OCI-LY3 (cell line): ENCODE measurements at regions not wholly inside any gene's neighbourhood (a gene's known extent, or its start where the extent isn't known, plus 50 kb on each side); places are given as distances from the start of the nearest gene placed in this dataset.

Experiments
- H2AFZ ChIP-seq: fragments of 200-600, 300-600 bp; shearing (Covaris generic); 2 replicates; pipeline ENCODE4 v1.6.0; 2014; ENCODE audit warnings: antibody characterized with exemption, low read depth, low read length
- H3K27ac ChIP-seq: fragments of 200-600, 300-600 bp; sonication (generic); 2 replicates; pipeline ENCODE4 v1.5.1; 2014; ENCODE audit warnings: mild to moderate bottlenecking, low read length, moderate library complexity, mixed read lengths
- H3K27me3 ChIP-seq: fragments of 200-600, 300-600 bp; sonication (generic); 2 replicates; pipeline ENCODE4 v1.6.1; 2014; ENCODE audit warnings: low read depth, low read length, mixed read lengths
- H3K36me3 ChIP-seq: fragments of 200-600, 300-600 bp; sonication (generic); replicated peaks from 2 replicates; pipeline ENCODE3; 2014; ENCODE audit warnings: low read depth, low read length, mixed read lengths
- H3K4me1 ChIP-seq: fragments of 300-600, 200-600 bp; sonication (generic); 2 replicates; pipeline ENCODE4 v1.6.1; 2014; ENCODE audit warnings: low read length, mixed read lengths
- H3K4me2 ChIP-seq: fragments of 200-600, 300-600 bp; sonication (generic); 2 replicates; pipeline ENCODE4 v1.6.1; 2014; ENCODE audit warnings: low read length, mixed read lengths
- H3K4me3 ChIP-seq: fragments of 300-600, 200-600 bp; sonication (generic); 2 replicates; pipeline ENCODE4 v1.5.1; 2014; ENCODE audit warnings: antibody characterized with exemption, mild to moderate bottlenecking, low read length, moderate library complexity
- H3K79me2 ChIP-seq: fragments of 300-600, 200-600 bp; shearing (Covaris generic); 2 replicates; pipeline ENCODE4 v1.6.1; 2014; ENCODE audit warnings: mild to moderate bottlenecking, low read length, mixed read lengths
- H3K9ac ChIP-seq: fragments of 300-600, 200-600 bp; shearing (Covaris generic); 2 replicates; pipeline ENCODE4 v1.6.0; 2014; ENCODE audit warnings: mild to moderate bottlenecking, low read length, moderate library complexity
- H3K9me3 ChIP-seq: fragments of 200-600, 300-600 bp; shearing (Covaris generic); 2 replicates; pipeline ENCODE4 v1.6.1; 2014; ENCODE audit warnings: low read length, mixed read lengths; ENCODE audit not compliant: insufficient read depth
- H4K20me1 ChIP-seq: fragments of 200-600, 300-600 bp; sonication (generic); 2 replicates; pipeline ENCODE4 v1.6.1; 2016; ENCODE audit warnings: low read length, mixed read lengths; ENCODE audit not compliant: insufficient read depth
- CTCF ChIP-seq: fragments of 200-600, 300-600 bp; sonication (generic); IDR thresholded peaks from 2 replicates; pipeline ENCODE4 v1.5.1; 2014; ENCODE audit warnings: antibody characterized with exemption, low read length, low read depth
- EZH2phosphoT487 ChIP-seq: fragments of 200-600 bp; shearing (Covaris generic); IDR thresholded peaks from 2 replicates; pipeline ENCODE4 v1.6.1; 2018; ENCODE audit warnings: antibody characterized with exemption, mixed run types, low read depth

GRCh38 chr16:76818606-76819181 lies 372.3 kb upstream of the MON1B start:
- Histone ChIP-seq H3K4me2 (no peak overlapping the region), H2AFZ (no peak overlapping the region), H3K27me3 (0 out of 2 replicates have a peak, but pooled peaks cover 8% of the 10 kb centered on the region), H3K4me1 (peaks cover 44% of the 10 kb centered on the region), H3K4me3 (no peak overlapping the region), H4K20me1 (peaks cover 35% of the 10 kb centered on the region), H3K27ac (no peak overlapping the region), H3K9me3 (no peaks in the 10 kb centered on the region), H3K9ac (no peak overlapping the region), H3K79me2 (no peaks in the 10 kb centered on the region), H3K36me3 (peaks cover 4% of the 10 kb centered on the region)
- no peak for TF ChIP-seq CTCF
- TF ChIP-seq EZH2phosphoT487 = no peak

- TF ChIP-seq CTCF (no peak), EZH2phosphoT487 (no peak)
- Histone ChIP-seq H4K20me1 (peaks cover 35% of the 10 kb centered on the region), H3K27me3 (0 out of 2 replicates have a peak, but pooled peaks cover 8% of the 10 kb centered on the region), H3K4me1 (peaks cover 44% of the 10 kb centered on the region), H3K27ac (no peak overlapping the region), H3K36me3 (peaks cover 4% of the 10 kb centered on the region), H3K79me2 (no peaks in the 10 kb centered on the region), H3K9me3 (no peaks in the 10 kb centered on the region), H2AFZ (no peak overlapping the region), H3K4me3 (no peak overlapping the region), H3K9ac (no peak overlapping the region), H3K4me2 (no peak overlapping the region)
These were observed 371.6 kb upstream of the MON1B start for GRCh38 chr16:76819226-76819916.

- TF ChIP-seq EZH2phosphoT487 (no peak), CTCF (no peak)
- H3K27ac ChIP-seq = no peak overlapping the region
These were observed 366.8 kb upstream of the MON1B start for GRCh38 chr16:76824221-76824620.

GRCh38 chr16:76824791-76825190 lies 366.2 kb upstream of the MON1B start:
- no peak overlapping the region for H3K9ac ChIP-seq
- no peaks in the 10 kb centered on the region for H3K9me3 ChIP-seq
- H3K27ac ChIP-seq = no peak overlapping the region
- H3K4me3 ChIP-seq = no peak overlapping the region
- no peak for TF ChIP-seq EZH2phosphoT487
- no peak for TF ChIP-seq CTCF
- H4K20me1 ChIP-seq = peaks cover 18% of the 10 kb centered on the region; the same call in 1 of the 2 replicates
- no peak overlapping the region for H3K4me2 ChIP-seq
- H2AFZ ChIP-seq = no peak overlapping the region
- H3K36me3 ChIP-seq = peaks cover 4% of the 10 kb centered on the region
- H3K4me1 ChIP-seq = peaks cover 17% of the 10 kb centered on the region
- no peaks in the 10 kb centered on the region for H3K27me3 ChIP-seq
- no peaks in the 10 kb centered on the region for H3K79me2 ChIP-seq

More at GRCh38 chr16:76824221-76824620, 366.8 kb upstream of the MON1B start:
- Histone ChIP-seq H3K9ac (no peak overlapping the region), H2AFZ (no peak overlapping the region), H3K4me1 (peaks cover 17% of the 10 kb centered on the region), H4K20me1 (peaks cover 18% of the 10 kb centered on the region; the same call in 1 of the 2 replicates), H3K36me3 (peaks cover 4% of the 10 kb centered on the region), H3K9me3 (no peaks in the 10 kb centered on the region), H3K27me3 (no peaks in the 10 kb centered on the region), H3K79me2 (no peaks in the 10 kb centered on the region), H3K4me2 (no peak overlapping the region), H3K4me3 (no peak overlapping the region)
